Ascending aorta (tissue), 2 donors: ENCODE measurements at regions not wholly inside any gene's neighbourhood (a gene's known extent, or its start where the extent isn't known, plus 50 kb on each side); places are given as distances from the start of the nearest gene placed in this dataset.

ENCODE experiments used
- DNase-seq, 2 donors: peaks; one replicate each; pipeline ENCODE4 v3.0.0-alpha.2; 2019; ENCODE audit warnings: low spot score in 2 of 2
- H3K27ac ChIP-seq, 2 donors: fragments of 200-600 bp; sonication (generic); one replicate each; pipeline ENCODE4 v1.5.1; 2016 to 2017; ENCODE audit warnings: mild to moderate bottlenecking in 1 of 2
- H3K27me3 ChIP-seq: fragments of 200-600 bp; sonication (generic); one replicate; pipeline ENCODE4 v1.5.1; 2017
- H3K36me3 ChIP-seq, 2 donors: fragments of 200-600 bp; sonication (generic); one replicate each; pipeline ENCODE4 v1.5.1; 2016
- H3K4me1 ChIP-seq, 2 donors: fragments of 200-600 bp; sonication (generic); one replicate each; pipeline ENCODE4 v1.5.1; 2016 to 2017; ENCODE audit warnings: mild to moderate bottlenecking in 1 of 2
- H3K4me3 ChIP-seq, 2 donors: fragments of 200-600 bp; sonication (generic); one replicate each; pipeline ENCODE4 v1.5.1; 2016 to 2017; ENCODE audit warnings: mild to moderate bottlenecking in 1 of 2
- H3K9me3 ChIP-seq, 2 donors: fragments of 200-600 bp; sonication (generic); one replicate each; pipeline ENCODE4 v1.5.1; 2016
- CTCF ChIP-seq, 3 experiments: fragments of 200-600 bp in 2 of 3; fragments of 450-650 bp in 1 of 3; sonication (generic) in 2 of 3; IDR thresholded peaks; one replicate each; pipeline ENCODE4 v1.5.1; 2016 to 2019; ENCODE audit warnings: antibody characterized with exemption in 3 of 3, mild to moderate bottlenecking in 1 of 3, moderate library complexity in 1 of 3
- intact Hi-C: fragments of 100-400 bp; cut with DNase I; formaldehyde crosslinking; loops from one replicate; pipeline ENCODE4 v1.15.1; 2023

GRCh38 chr12:87311206-87311605, 718.0 kb downstream of the C12orf50 start:
- DNase-seq: no peak
- no peaks in the 10 kb centered on the region for H3K36me3 ChIP-seq
- H3K27me3 ChIP-seq: no peaks in the 10 kb centered on the region
- peak overlapping the region in 1 of 2 donors; percentile 3 for H3K4me3 ChIP-seq
- TF ChIP-seq CTCF (IDR thresholded peaks at IDR 0.05): no peak
- intact Hi-C loops: no loop called here
- H3K27ac ChIP-seq: peak overlapping the region; percentile 47 to 51
- peaks cover 0 to 3% of the 10 kb centered on the region in 2 donors for H3K4me1 ChIP-seq
- no peaks in the 10 kb centered on the region for H3K9me3 ChIP-seq

- no peak for DNase-seq
- H3K27ac ChIP-seq: no peak overlapping the region
- H3K9me3 ChIP-seq: no peaks in the 10 kb centered on the region
- peaks cover 0 to 3% of the 10 kb centered on the region in 2 donors for H3K4me1 ChIP-seq
- no peaks in the 10 kb centered on the region for H3K27me3 ChIP-seq
- no peaks in the 10 kb centered on the region for H3K36me3 ChIP-seq
- intact Hi-C loops: no loop called here
- no peak overlapping the region for H3K4me3 ChIP-seq
- no peak for TF ChIP-seq CTCF (IDR thresholded peaks at IDR 0.05)
Measured at GRCh38 chr12:87310126-87310525, 719.1 kb downstream of the C12orf50 start.

- H3K27ac ChIP-seq: no peak overlapping the region
- H3K4me3 ChIP-seq: no peak overlapping the region
- H3K4me1 ChIP-seq: no peaks in the 10 kb centered on the region
- H3K27me3 ChIP-seq: no peaks in the 10 kb centered on the region
- no peaks in the 10 kb centered on the region for H3K9me3 ChIP-seq
- DNase-seq: no peak
- no peak for TF ChIP-seq CTCF (IDR thresholded peaks at IDR 0.05)
- intact Hi-C loops: no loop called here
- H3K36me3 ChIP-seq: no peaks in the 10 kb centered on the region
Measured at GRCh38 chr12:87305481-87305880, 723.7 kb downstream of the C12orf50 start.

- intact Hi-C loops: no loop called here
- Histone ChIP-seq H3K36me3 (no peaks in the 10 kb centered on the region), H3K4me3 (no peak overlapping the region), H3K27me3 (no peaks in the 10 kb centered on the region), H3K4me1 (no peaks in the 10 kb centered on the region), H3K27ac (peak overlapping the region in 1 of 2 donors; percentile 18), H3K9me3 (no peaks in the 10 kb centered on the region)
- DNase-seq: no peak
- no peak for TF ChIP-seq CTCF (IDR thresholded peaks at IDR 0.05)
Measured at GRCh38 chr12:87304406-87304805, 724.8 kb downstream of the C12orf50 start.

- intact Hi-C loops: no loop called here
- Histone ChIP-seq H3K36me3 (no peaks in the 10 kb centered on the region), H3K4me3 (no peak overlapping the region), H3K27me3 (no peaks in the 10 kb centered on the region), H3K27ac (no peak overlapping the region), H3K9me3 (no peaks in the 10 kb centered on the region), H3K4me1 (peaks cover 0 to 3% of the 10 kb centered on the region in 2 donors)
- no peak for DNase-seq
- no peak for TF ChIP-seq CTCF (IDR thresholded peaks at IDR 0.05)
Measured at GRCh38 chr12:87303396-87304012, 725.7 kb downstream of the C12orf50 start.
